NT2/D1 (cell line): ENCODE measurements at regions not wholly inside any gene's neighbourhood (a gene's known extent, or its start where the extent isn't known, plus 50 kb on each side); places are given as distances from the start of the nearest gene placed in this dataset.

Source experiments
- SUZ12 ChIP-seq: IDR thresholded peaks from 2 replicates; pipeline ENCODE4 v1.6.1; 2011; ENCODE audit not compliant: insufficient read length, insufficient read depth; ENCODE audit errors: extremely low read depth
- YY1 ChIP-seq: IDR thresholded peaks from 2 replicates; pipeline ENCODE4 v1.6.1; 2011; ENCODE audit not compliant: insufficient read length, insufficient read depth
- ZNF274 ChIP-seq: IDR thresholded peaks from 2 replicates; pipeline ENCODE4 v1.6.1; 2011; ENCODE audit warnings: mild to moderate bottlenecking, low read depth, low read length

DNA sequence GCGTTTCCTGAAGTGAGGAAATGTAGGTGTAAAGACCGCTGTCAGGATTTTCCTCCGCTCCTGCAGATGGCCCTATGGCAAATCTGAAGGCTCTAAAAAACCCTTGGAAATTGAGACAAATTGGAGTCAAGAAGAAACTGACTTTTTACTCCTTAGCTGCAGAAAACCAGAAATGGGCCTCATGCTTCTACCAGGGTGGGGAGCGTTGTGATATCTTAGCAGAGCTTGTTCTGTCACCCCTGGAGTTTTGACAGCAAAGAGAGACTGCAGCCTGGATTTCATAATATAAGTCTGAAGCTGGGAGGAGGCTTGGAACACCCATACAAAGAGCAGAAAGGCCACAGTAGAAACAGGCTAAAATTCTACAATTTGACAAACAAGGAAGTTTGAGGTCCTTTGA lies 283.0 kb upstream of the PLSCR5 start:
- TF ChIP-seq ZNF274: no peak
- TF ChIP-seq YY1: no peak
- no peak for TF ChIP-seq SUZ12
